ENCODE measurements at regions not wholly inside any gene's neighbourhood (a gene's known extent, or its start where the extent isn't known, plus 50 kb on each side); places are given as distances from the start of the nearest gene placed in this dataset.

GRCh38 chr20:47981222-47981621, 195.9 kb upstream of the SULF2 start:
- no peak for TF ChIP-seq CTCF (conservative IDR thresholded peaks at IDR 0.05; ENCODE audit: low read depth, low read length)
- TF ChIP-seq EZH2 (IDR thresholded peaks at IDR 0.05; ENCODE audit: borderline replicate concordance, low read depth, low read length, poor library complexity, severe bottlenecking): no peak

Data from A673 (cell line).